HG03066 (cell line): ENCODE measurements at regions not wholly inside any gene's neighbourhood (a gene's known extent, or its start where the extent isn't known, plus 50 kb on each side); places are given as distances from the start of the nearest gene placed in this dataset.

Experiments
- ATAC-seq: cut with Tn5 transposase; IDR thresholded peaks from one replicate; pipeline ENCODE4 v1.9.1; 2021; ENCODE audit warnings: low read depth; ENCODE audit not compliant: unreplicated experiment

- ATAC-seq: no peak
Observed at GRCh38 chr9:13049223-13049622, 230.3 kb downstream of the MPDZ start.

- ATAC-seq: no peak
Observed at GRCh38 chr9:13053504-13053903, 226.0 kb downstream of the MPDZ start.

DNA sequence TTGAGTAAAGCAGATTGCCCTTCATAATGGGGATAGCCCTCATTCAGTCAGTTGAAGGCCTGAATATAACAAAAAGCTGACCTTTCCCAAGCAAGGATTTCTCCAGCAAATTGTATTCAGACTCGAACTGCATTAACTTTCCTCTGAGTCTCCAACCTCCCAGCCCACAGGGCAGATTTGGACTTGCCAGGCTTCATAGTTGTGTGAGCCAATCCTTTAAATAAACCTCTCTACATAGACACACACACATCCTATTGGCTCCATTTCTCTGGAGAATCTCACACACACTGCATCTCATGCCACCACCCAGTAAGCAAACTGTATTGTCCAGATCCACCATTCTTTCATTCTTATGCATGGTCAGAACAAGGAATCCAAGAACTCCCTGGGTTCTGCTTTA is 225.1 kb downstream of the MPDZ start:
- no peak for ATAC-seq
